HCT116 (cell line): ENCODE measurements at regions not wholly inside any gene's neighbourhood (a gene's known extent, or its start where the extent isn't known, plus 50 kb on each side); places are given as distances from the start of the nearest gene placed in this dataset.

ENCODE experiments used
- ATAC-seq: fragments of 200-7000 bp; cut with Tn5 transposase; 2 replicates; pipeline ENCODE4 v1.9.1; 2020; ENCODE audit warnings: mild to moderate bottlenecking, moderate library complexity
- BruUV-seq: library from RNA; stranded (reverse); fragments of 400-500 nt; replicated peaks from 2 replicates; lab custom pipeline; 2021; lab: Mats Ljungman, UMichigan
- CTCF ChIA-PET: fragments of 300-600 bp; sonication (Branson Sonifier 250); formaldehyde crosslinking; loops from one replicate; lab custom pipeline; 2021; ENCODE audit warnings: antibody characterized with exemption; lab: Charles Lee
- POLR2A ChIA-PET: fragments of 300-600, 350-600 bp; sonication (Branson Sonifier 250); formaldehyde crosslinking; loops from one replicate; lab custom pipeline; 2021; ENCODE audit warnings: antibody characterized with exemption; lab: Charles Lee
- RAD21 ChIA-PET, 2 experiments: fragments of 300-600 bp; sonication (Branson Sonifier 250); formaldehyde crosslinking; loops; one replicate each; lab custom pipeline; 2023; ENCODE audit warnings: low total read pairs in 2 of 2; ENCODE audit not compliant: uncharacterized antibody in 2 of 2, unreplicated experiment in 2 of 2, low non-redundant PET in 1 of 2; lab: Charles Lee
- DNase-seq: peaks from one replicate; pipeline ENCODE4 v3.0.0-alpha.2; 2010; ENCODE audit warnings: low read depth, low spot score
- H2AFZ ChIP-seq: fragments of 200-600 bp; shearing (Covaris generic), sonication (generic); 2 replicates; pipeline ENCODE4 v1.6.1; 2017; ENCODE audit warnings: low read depth, mixed run types, mixed read lengths, antibody characterized with exemption, low read length; ENCODE audit not compliant: poor library complexity, severe bottlenecking
- H3K27ac ChIP-seq: 2 replicates; pipeline ENCODE4 v1.5.1; 2012; ENCODE audit warnings: low read depth, low read length
- H3K27me3 ChIP-seq: fragments of 200-600 bp; sonication (generic); 2 replicates; pipeline ENCODE4 v1.6.1; 2016; ENCODE audit warnings: mixed run types, low read length, mixed read lengths; ENCODE audit not compliant: insufficient read depth
- H3K36me3 ChIP-seq, 2 experiments: fragments of 200-500 bp in 1 of 2; fragments of 200-600 bp in 1 of 2; sonication (Bioruptor generic) in 1 of 2; sonication (generic) in 1 of 2; 2 replicates each; pipeline versions ENCODE4 v1.5.1 to v1.6.1; 2014 to 2016; ENCODE audit warnings: low read length in 2 of 2, inconsistent platforms in 1 of 2, mixed read lengths in 1 of 2, mixed run types in 1 of 2; ENCODE audit not compliant: insufficient read depth in 2 of 2, control insufficient read depth in 1 of 2
- H3K4me1 ChIP-seq, 2 experiments: fragments of 200-600 bp in 1 of 2; sonication (generic) in 1 of 2; 2 replicates each; pipeline versions ENCODE4 v1.5.1 to v1.6.1; 2012 to 2017; ENCODE audit warnings: low read length in 2 of 2, inconsistent platforms in 1 of 2, mild to moderate bottlenecking in 1 of 2, mixed read lengths in 1 of 2, mixed run types in 1 of 2, moderate library complexity in 1 of 2; ENCODE audit not compliant: insufficient read depth in 2 of 2, control insufficient read depth in 1 of 2
- H3K4me2 ChIP-seq: fragments of 200-600 bp; sonication (generic); 2 replicates; pipeline ENCODE4 v1.6.1; 2017; ENCODE audit warnings: mixed run types, low read length, mixed read lengths
- H3K4me3 ChIP-seq, 2 experiments: fragments of 200-600 bp in 1 of 2; sonication (generic) in 1 of 2; replicated peaks in 1 of 2; 2 replicates each; pipeline ENCODE4 v1.5.1; 2011 to 2016; ENCODE audit warnings: low read length in 2 of 2, control low read depth in 1 of 2, low read depth in 1 of 2, mild to moderate bottlenecking in 1 of 2, mixed read lengths in 1 of 2, mixed run types in 1 of 2
- H3K79me2 ChIP-seq: fragments of 200-600 bp; sonication (generic); 2 replicates; pipeline ENCODE4 v1.6.1; 2017; ENCODE audit warnings: mild to moderate bottlenecking, mixed run types, low read length, moderate library complexity, mixed read lengths; ENCODE audit not compliant: insufficient read depth
- H3K9ac ChIP-seq: fragments of 200-600 bp; sonication (generic); 2 replicates; pipeline ENCODE4 v1.6.1; 2016; ENCODE audit warnings: low read length, mixed read lengths
- H3K9me2 ChIP-seq: fragments of 200-600 bp; sonication (generic), shearing (Covaris generic); 2 replicates; pipeline ENCODE4 v1.6.1; 2017; ENCODE audit warnings: mixed run types, mild to moderate bottlenecking, moderate library complexity; ENCODE audit not compliant: insufficient read depth
- H3K9me3 ChIP-seq, 2 experiments: fragments of 200-500 bp in 1 of 2; fragments of 200-600 bp in 1 of 2; sonication (Bioruptor generic) in 1 of 2; sonication (generic) in 1 of 2; 2 replicates each; pipeline ENCODE4 v1.6.1; 2014 to 2017; ENCODE audit warnings: low read length in 2 of 2, mixed read lengths in 2 of 2, inconsistent platforms in 1 of 2, low read depth in 1 of 2, mild to moderate bottlenecking in 1 of 2, mixed run types in 1 of 2, moderate library complexity in 1 of 2; ENCODE audit not compliant: control insufficient read depth in 1 of 2, insufficient read depth in 1 of 2
- H4K20me1 ChIP-seq: fragments of 200-600 bp; sonication (generic), shearing (Covaris generic); 2 replicates; pipeline ENCODE4 v1.6.1; 2017; ENCODE audit warnings: mixed run types, mild to moderate bottlenecking, moderate library complexity; ENCODE audit not compliant: insufficient read depth
- EGR1 ChIP-seq: IDR thresholded peaks from 2 replicates; pipeline ENCODE4 v1.6.1; 2012; ENCODE audit warnings: low read depth
- EZH2phosphoT487 ChIP-seq: fragments of 200-600 bp; IDR thresholded peaks from 2 replicates; pipeline ENCODE4 v1.6.1; 2018; ENCODE audit warnings: antibody characterized with exemption, borderline replicate concordance
- FOSL1 ChIP-seq: IDR thresholded peaks from 2 replicates; pipeline ENCODE4 v1.6.1; 2012; ENCODE audit warnings: low read depth
- JUND ChIP-seq: IDR thresholded peaks from 2 replicates; pipeline ENCODE4 v1.6.1; 2012
- POLR2A ChIP-seq: IDR thresholded peaks from 2 replicates; pipeline ENCODE4 v1.7.0; 2011; ENCODE audit warnings: borderline replicate concordance; ENCODE audit not compliant: insufficient read depth, insufficient read length; ENCODE audit errors: extremely low read depth
- POLR2AphosphoS5 ChIP-seq: IDR thresholded peaks from 2 replicates; pipeline ENCODE4 v1.6.1; 2011; ENCODE audit warnings: mild to moderate bottlenecking, low read depth, low read length, moderate library complexity
- REST ChIP-seq: IDR thresholded peaks from 2 replicates; pipeline ENCODE4 v1.6.1; 2012; ENCODE audit warnings: low read depth
- SIN3A ChIP-seq: IDR thresholded peaks from 2 replicates; pipeline ENCODE4 v1.6.1; 2012; ENCODE audit warnings: low read depth
- SP1 ChIP-seq: IDR thresholded peaks from 2 replicates; pipeline ENCODE4 v1.6.1; 2012; ENCODE audit warnings: low read depth
- SRF ChIP-seq: IDR thresholded peaks from 2 replicates; pipeline ENCODE4 v1.6.1; 2012; ENCODE audit warnings: low read depth
- YY1 ChIP-seq: IDR thresholded peaks from 2 replicates; pipeline ENCODE4 v1.6.1; 2011; ENCODE audit warnings: low read length, low read depth, moderate library complexity, mild to moderate bottlenecking; ENCODE audit not compliant: insufficient replicate concordance; ENCODE audit errors: extremely low read depth
- ZBTB33 ChIP-seq: IDR thresholded peaks from 2 replicates; pipeline ENCODE4 v1.6.1; 2011; ENCODE audit warnings: mild to moderate bottlenecking, low read length, moderate library complexity; ENCODE audit not compliant: insufficient replicate concordance; ENCODE audit errors: extremely low read depth
- ZNF274 ChIP-seq: fragments of 200-500 bp; sonication (Bioruptor generic); IDR thresholded peaks from 2 replicates; pipeline ENCODE4 v1.6.1; 2014; ENCODE audit warnings: mild to moderate bottlenecking, low read depth, low read length, inconsistent platforms
- intact Hi-C: fragments of 100-400 bp; cut with micrococcal nuclease; formaldehyde crosslinking; loops from 2 replicates; pipeline ENCODE4 v1.10.0; 2022

- Histone ChIP-seq H3K9me2 (no peaks in the 10 kb centered on the region), H2AFZ (no peak overlapping the region), H3K9me3 (no peaks in the 10 kb centered on the region), H3K27me3 (no peaks in the 10 kb centered on the region), H4K20me1 (no peaks in the 10 kb centered on the region), H3K36me3 (no peaks in the 10 kb centered on the region), H3K27ac (no peak overlapping the region), H3K9ac (no peak overlapping the region), H3K79me2 (no peaks in the 10 kb centered on the region), H3K4me1 (no peaks in the 10 kb centered on the region), H3K4me3 (no peak overlapping the region), H3K4me2 (no peak overlapping the region)
- BruUV-seq: no TSS peak
- DNase-seq (no peak), ATAC-seq (no peak)
- ChIA-PET POLR2A (no interaction called here), RAD21 (no interaction called here), CTCF (no interaction called here)
- intact Hi-C loops: no loop called here
- TF ChIP-seq YY1 (no peak), POLR2AphosphoS5 (no peak), REST (no peak), SRF (no peak), ZBTB33 (no peak), SP1 (no peak), SIN3A (no peak), EGR1 (no peak), POLR2A (no peak), EZH2phosphoT487 (no peak), JUND (no peak), ZNF274 (no peak), FOSL1 (no peak)
Measured at GRCh38 chr10:130483691-130484467, 347.7 kb downstream of the GLRX3 start.
